GM23248 (cell line): ENCODE measurements at regions not wholly inside any gene's neighbourhood (a gene's known extent, or its start where the extent isn't known, plus 50 kb on each side); places are given as distances from the start of the nearest gene placed in this dataset.
A peak's percentile ranks its signal among the peaks of the same experiment; 100 is the strongest.

Source experiments
- DNase-seq: peaks from one replicate; pipeline ENCODE4 v3.0.0-alpha.2; 2015
- H2AFZ ChIP-seq: fragments of 200-600 bp; sonication (generic); 2 replicates; pipeline ENCODE4 v1.6.1; 2016; ENCODE audit warnings: antibody characterized with exemption
- H3F3A ChIP-seq: fragments of 200-600 bp; sonication (generic); 2 replicates; pipeline ENCODE4 v1.6.1; 2016; ENCODE audit warnings: mild to moderate bottlenecking, antibody characterized with exemption, mixed run types; ENCODE audit not compliant: insufficient read depth
- H3K27ac ChIP-seq: fragments of 200-600 bp; sonication (generic); 2 replicates; pipeline ENCODE4 v1.5.1; 2016; ENCODE audit warnings: mild to moderate bottlenecking
- H3K27me3 ChIP-seq: fragments of 200-600 bp; sonication (generic); replicated peaks from 2 replicates; pipeline ENCODE4 v1.6.1; 2016; ENCODE audit warnings: mild to moderate bottlenecking; ENCODE audit not compliant: insufficient read depth
- H3K36me3 ChIP-seq: fragments of 200-600 bp; sonication (generic); 2 replicates; pipeline ENCODE4 v1.6.1; 2016; ENCODE audit warnings: low read depth, mild to moderate bottlenecking
- H3K4me1 ChIP-seq: fragments of 200-600 bp; sonication (generic); 2 replicates; pipeline ENCODE4 v1.6.1; 2016; ENCODE audit warnings: mild to moderate bottlenecking; ENCODE audit not compliant: insufficient read depth
- H3K4me2 ChIP-seq: fragments of 200-600 bp; sonication (generic); one replicate; pipeline ENCODE4 v1.6.1; 2016; ENCODE audit warnings: mild to moderate bottlenecking; ENCODE audit not compliant: unreplicated experiment
- H3K4me3 ChIP-seq: fragments of 200-600 bp; sonication (generic); 2 replicates; pipeline ENCODE4 v1.5.1; 2016; ENCODE audit warnings: mild to moderate bottlenecking
- H3K79me2 ChIP-seq: fragments of 200-600 bp; sonication (generic); 2 replicates; pipeline ENCODE4 v1.6.1; 2016; ENCODE audit warnings: mild to moderate bottlenecking; ENCODE audit not compliant: insufficient read depth
- H3K9ac ChIP-seq: fragments of 200-600 bp; sonication (generic); 2 replicates; pipeline ENCODE4 v1.6.1; 2016; ENCODE audit warnings: mild to moderate bottlenecking
- H3K9me2 ChIP-seq: fragments of 200-600 bp; sonication (generic); 2 replicates; pipeline ENCODE4 v1.6.1; 2016; ENCODE audit warnings: mixed run types, mild to moderate bottlenecking, moderate library complexity; ENCODE audit not compliant: insufficient read depth
- H3K9me3 ChIP-seq: fragments of 200-600 bp; sonication (generic); one replicate; pipeline ENCODE4 v1.6.1; 2017; ENCODE audit warnings: low read depth
- H4K20me1 ChIP-seq: fragments of 200-600 bp; sonication (generic); 2 replicates; pipeline ENCODE4 v1.6.0; 2016; ENCODE audit not compliant: insufficient read depth
- EZH2 ChIP-seq: fragments of 200-600 bp; sonication (generic); IDR thresholded peaks from 2 replicates; pipeline ENCODE4 v1.6.1; 2018; ENCODE audit warnings: antibody characterized with exemption, mild to moderate bottlenecking; ENCODE audit not compliant: insufficient read depth, poor library complexity, severe bottlenecking
- EZH2phosphoT487 ChIP-seq: fragments of 200-600 bp; sonication (generic); IDR thresholded peaks from 2 replicates; pipeline ENCODE4 v1.6.1; 2018; ENCODE audit warnings: antibody characterized with exemption, moderate library complexity, mild to moderate bottlenecking, low read depth; ENCODE audit not compliant: insufficient read depth
- WGBS, 2 experiments: methylation state at CpG; one replicate each; pipeline ENCODE4 v1.1.6; 2015 to 2017; ENCODE audit warnings: low lambda C conversion rate in 2 of 2, low coverage in 1 of 2; ENCODE audit errors: missing lambda C conversion rate in 2 of 2; 5-methylcytosine and 5-hydroxymethylcytosine counted together
- in situ Hi-C: fragments of 300-500 bp; cut with MboI; formaldehyde crosslinking; loops from 2 replicates; pipeline ENCODE4 v1.15.0; 2020

DNA sequence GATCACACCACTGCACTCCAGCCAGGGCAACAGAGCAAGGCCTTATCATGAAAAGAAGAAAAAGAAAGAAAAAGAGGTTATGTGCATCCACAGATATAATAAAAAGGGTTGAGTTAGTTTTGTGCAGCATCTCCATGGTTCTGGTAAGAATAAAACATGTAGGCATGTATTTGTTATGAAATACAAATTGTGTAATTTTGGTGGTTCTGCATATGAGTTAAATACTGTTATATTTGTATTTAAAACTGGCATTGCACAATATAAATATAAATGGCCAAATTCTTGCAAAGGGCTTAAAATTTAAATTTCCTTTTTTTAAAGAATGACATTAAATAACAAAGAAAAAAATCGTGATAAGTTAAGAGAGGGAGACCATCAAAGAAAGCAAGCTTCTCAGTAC lies 159.1 kb upstream of the PREP start:
- TF ChIP-seq EZH2phosphoT487 (no peak), EZH2 (no peak)
- in situ Hi-C loops, result no loop called here
- no peaks in the 10 kb centered on the region for H3K9me3 ChIP-seq
- no peaks in the 10 kb centered on the region for H3K79me2 ChIP-seq
- H3F3A ChIP-seq, result no peaks in the 10 kb centered on the region
- no peak for DNase-seq
- H3K9me2 ChIP-seq, result no peaks in the 10 kb centered on the region
- no peak overlapping the region for H2AFZ ChIP-seq
- H3K9ac ChIP-seq, result no peak overlapping the region
- no peak overlapping the region for H3K27ac ChIP-seq
- no peak overlapping the region for H3K4me2 ChIP-seq
- no peaks in the 10 kb centered on the region for H3K27me3 ChIP-seq
- peaks cover 10% of the 10 kb centered on the region; the same call in 1 of the 2 replicates for H3K4me1 ChIP-seq
- H4K20me1 ChIP-seq, result no peaks in the 10 kb centered on the region
- no peaks in the 10 kb centered on the region for H3K36me3 ChIP-seq
- 76 to 96% methylated on average over 1 of the region's 1 CpG for WGBS, 2 experiments
- H3K4me3 ChIP-seq, result no peak overlapping the region

DNA sequence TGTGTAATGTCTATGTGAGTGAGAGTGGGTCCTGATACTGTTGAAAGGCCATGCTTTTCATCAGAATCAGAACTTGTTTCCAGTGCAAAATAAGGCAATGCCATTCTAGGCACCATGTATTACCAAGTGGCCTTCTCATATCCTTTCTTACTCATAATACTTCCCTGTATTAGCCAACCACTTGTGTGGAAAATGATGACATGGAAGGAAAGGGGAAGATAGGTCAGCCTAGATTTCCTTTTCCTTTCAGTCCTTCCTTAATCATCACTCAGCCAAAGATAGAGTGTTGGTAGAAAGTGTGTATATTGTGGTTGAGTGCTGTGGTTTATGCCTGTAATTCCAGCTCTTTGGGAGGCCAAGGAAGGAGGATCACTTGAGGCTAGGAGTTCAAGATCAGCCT lies 158.6 kb upstream of the PREP start:
- no peaks in the 10 kb centered on the region for H3K9me2 ChIP-seq
- no peaks in the 10 kb centered on the region for H3K79me2 ChIP-seq
- H3K4me1 ChIP-seq, result peaks cover 10% of the 10 kb centered on the region; the same call in 1 of the 2 replicates
- no peaks in the 10 kb centered on the region for H3K27me3 ChIP-seq
- in situ Hi-C loops, result no loop called here
- H3K36me3 ChIP-seq, result no peaks in the 10 kb centered on the region
- H4K20me1 ChIP-seq, result no peaks in the 10 kb centered on the region
- no peaks in the 10 kb centered on the region for H3F3A ChIP-seq
- no peak overlapping the region for H3K9ac ChIP-seq
- no peak for TF ChIP-seq EZH2
- no peak overlapping the region for H3K27ac ChIP-seq
- DNase-seq, result no peak
- no peaks in the 10 kb centered on the region for H3K9me3 ChIP-seq
- no peak overlapping the region for H3K4me3 ChIP-seq
- H2AFZ ChIP-seq, result no peak overlapping the region
- H3K4me2 ChIP-seq, result no peak overlapping the region

DNA sequence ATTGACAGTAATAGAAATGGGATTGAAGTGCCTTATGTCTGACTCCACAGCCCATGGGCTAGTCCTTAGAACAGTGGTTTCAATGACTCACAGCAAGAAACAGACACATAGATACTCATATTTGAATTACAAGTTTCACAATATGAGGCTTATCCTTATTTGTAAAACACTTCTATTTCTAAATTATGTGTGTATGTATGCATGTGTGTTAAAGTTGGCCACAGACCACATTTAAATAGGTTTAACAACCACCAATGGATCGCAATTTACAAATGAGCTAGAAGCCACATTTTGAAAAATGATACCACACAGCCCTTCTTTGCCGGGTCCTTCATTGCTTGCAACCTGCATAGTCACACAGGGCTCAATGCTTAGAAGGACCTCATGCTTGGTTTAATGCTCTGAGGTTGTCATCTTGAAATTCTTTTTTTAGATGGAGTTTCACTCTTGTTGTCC lies 157.8 kb upstream of the PREP start:
- peak; percentile 86 for DNase-seq
- no peaks in the 10 kb centered on the region for H3K79me2 ChIP-seq
- no peaks in the 10 kb centered on the region for H3K27me3 ChIP-seq
- H3K9ac ChIP-seq, result no peak overlapping the region
- in situ Hi-C loops, result no loop called here
- no peaks in the 10 kb centered on the region for H3F3A ChIP-seq
- WGBS, 2 experiments, result 95 to 97% methylated on average over 2 of the region's 2 CpGs
- H4K20me1 ChIP-seq, result no peaks in the 10 kb centered on the region
- H3K4me2 ChIP-seq, result no peak overlapping the region
- no peak overlapping the region for H3K4me3 ChIP-seq
- no peaks in the 10 kb centered on the region for H3K36me3 ChIP-seq
- peaks cover 10% of the 10 kb centered on the region; the same call in 1 of the 2 replicates for H3K4me1 ChIP-seq
- TF ChIP-seq EZH2phosphoT487 (no peak), EZH2 (no peak)
- H3K9me2 ChIP-seq, result no peaks in the 10 kb centered on the region
- H3K9me3 ChIP-seq, result no peaks in the 10 kb centered on the region
- no peak overlapping the region for H2AFZ ChIP-seq
- H3K27ac ChIP-seq, result no peak overlapping the region

- H3K9ac ChIP-seq, result no peak overlapping the region
- H3K9me3 ChIP-seq, result no peaks in the 10 kb centered on the region
- DNase-seq, result no peak
- H3K79me2 ChIP-seq, result no peaks in the 10 kb centered on the region
- no peak overlapping the region for H3K27ac ChIP-seq
- peaks cover 10% of the 10 kb centered on the region; the same call in 1 of the 2 replicates for H3K4me1 ChIP-seq
- no peaks in the 10 kb centered on the region for H4K20me1 ChIP-seq
- H3K36me3 ChIP-seq, result no peaks in the 10 kb centered on the region
- TF ChIP-seq EZH2phosphoT487 (no peak), EZH2 (no peak)
- no peaks in the 10 kb centered on the region for H3F3A ChIP-seq
- no peaks in the 10 kb centered on the region for H3K9me2 ChIP-seq
- H2AFZ ChIP-seq, result no peak overlapping the region
- H3K4me2 ChIP-seq, result no peak overlapping the region
- H3K4me3 ChIP-seq, result no peak overlapping the region
- H3K27me3 ChIP-seq, result no peaks in the 10 kb centered on the region
- in situ Hi-C loops, result no loop called here
- WGBS, 2 experiments, result 80 to 91% methylated on average over 4 of the region's 4 CpGs
These were observed 154.4 kb upstream of the PREP start for GRCh38 chr6:105557291-105557690.

DNA sequence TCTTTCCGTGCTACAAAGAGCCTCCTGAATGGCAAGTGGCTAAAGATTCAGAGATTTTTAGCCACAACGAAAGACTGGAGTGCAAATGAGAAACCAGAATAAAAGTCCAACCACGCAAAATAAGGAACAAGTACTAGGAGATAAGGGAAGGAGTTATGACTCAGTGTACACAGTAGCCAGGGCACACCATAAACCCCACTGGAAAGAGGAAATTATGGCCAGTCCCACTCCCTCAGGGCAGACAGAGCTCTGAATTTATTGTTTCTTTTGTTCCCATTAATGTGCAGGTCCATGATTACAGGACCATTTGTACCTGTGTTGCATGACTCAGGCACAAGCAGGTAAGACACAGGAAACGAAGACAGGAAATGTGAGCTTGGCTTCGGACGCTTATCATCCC lies 150.3 kb upstream of the PREP start:
- in situ Hi-C loops, result no loop called here
- Histone ChIP-seq H3K36me3 (no peaks in the 10 kb centered on the region), H3K4me3 (no peak overlapping the region), H3K4me1 (peaks cover 6% of the 10 kb centered on the region; the same call in 1 of the 2 replicates), H2AFZ (no peak overlapping the region), H3K9me2 (no peaks in the 10 kb centered on the region), H3F3A (0 out of 2 replicates have a peak, but pooled peaks cover 4% of the 10 kb centered on the region), H3K27ac (no peak overlapping the region), H3K9ac (no peak overlapping the region), H3K79me2 (no peaks in the 10 kb centered on the region), H3K4me2 (no peak overlapping the region), H4K20me1 (no peaks in the 10 kb centered on the region), H3K27me3 (no peaks in the 10 kb centered on the region), H3K9me3 (no peaks in the 10 kb centered on the region)
- no peak for TF ChIP-seq EZH2
- TF ChIP-seq EZH2phosphoT487, result no peak
- 89 to 92% methylated on average over 6 of the region's 6 CpGs for WGBS, 2 experiments
- no peak for DNase-seq
